Body of pancreas (tissue), 4 donors: ENCODE measurements at regions not wholly inside any gene's neighbourhood (a gene's known extent, or its start where the extent isn't known, plus 50 kb on each side); places are given as distances from the start of the nearest gene placed in this dataset.

ENCODE experiments used
- ATAC-seq: fragments of 150-250 bp; one replicate; pipeline ENCODE4 v1.9.1; 2016
- DNase-seq, 4 donors: peaks; one replicate each; pipeline ENCODE4 v3.0.0-alpha.2; 2019
- H3K27ac ChIP-seq, 4 donors: fragments of 200-600 bp; sonication (generic); 1 replicate in 3 of 4; 2 replicates in 1 of 4; pipeline versions ENCODE4 v1.5.1 to v1.6.1; 2016 to 2019; ENCODE audit warnings: mild to moderate bottlenecking in 1 of 4, mixed read lengths in 1 of 4, moderate library complexity in 1 of 4
- H3K27me3 ChIP-seq, 2 donors: fragments of 200-600 bp; sonication (generic); one replicate each; pipeline ENCODE4 v1.6.0; 2016; ENCODE audit warnings: mild to moderate bottlenecking in 1 of 2
- H3K36me3 ChIP-seq, 2 donors: fragments of 200-600 bp; sonication (generic); replicated peaks in 1 of 2; 2 replicates each; pipeline ENCODE4 v1.5.1; 2016; ENCODE audit warnings: low read depth in 2 of 2; ENCODE audit not compliant: insufficient read depth in 1 of 2
- H3K4me1 ChIP-seq: fragments of 200-600 bp; sonication (generic); one replicate; pipeline ENCODE4 v1.6.0; 2016
- H3K4me3 ChIP-seq, 2 donors: fragments of 200-600 bp; sonication (generic); 1 replicate in 1 of 2; 2 replicates in 1 of 2; pipeline ENCODE4 v1.5.1; 2016 to 2019
- H3K9me3 ChIP-seq, 3 donors: fragments of 200-600 bp; sonication (generic); 1 replicate in 2 of 3; 2 replicates in 1 of 3; pipeline ENCODE4 v1.5.1; 2016
- CTCF ChIP-seq, 7 experiments: fragments of 450-650 bp in 4 of 7; fragments of 200-600 bp in 3 of 7; sonication (generic) in 3 of 7; IDR thresholded peaks; one replicate each; pipeline ENCODE4 v1.5.1; 2016 to 2019; ENCODE audit warnings: antibody characterized with exemption in 7 of 7
- POLR2A ChIP-seq, 3 donors: fragments of 450-650 bp; IDR thresholded peaks; one replicate each; pipeline ENCODE4 v1.6.1; 2016; ENCODE audit warnings: antibody characterized with exemption in 3 of 3, mild to moderate bottlenecking in 2 of 3
- WGBS, 2 donors: methylation state at CpG; one replicate each; pipeline ENCODE4 v1.1.5; 2017; 5-methylcytosine and 5-hydroxymethylcytosine counted together
- intact Hi-C: fragments of 100-400 bp; cut with DNase I; formaldehyde crosslinking; loops from one replicate; pipeline ENCODE4 v1.15.1; 2023

DNA sequence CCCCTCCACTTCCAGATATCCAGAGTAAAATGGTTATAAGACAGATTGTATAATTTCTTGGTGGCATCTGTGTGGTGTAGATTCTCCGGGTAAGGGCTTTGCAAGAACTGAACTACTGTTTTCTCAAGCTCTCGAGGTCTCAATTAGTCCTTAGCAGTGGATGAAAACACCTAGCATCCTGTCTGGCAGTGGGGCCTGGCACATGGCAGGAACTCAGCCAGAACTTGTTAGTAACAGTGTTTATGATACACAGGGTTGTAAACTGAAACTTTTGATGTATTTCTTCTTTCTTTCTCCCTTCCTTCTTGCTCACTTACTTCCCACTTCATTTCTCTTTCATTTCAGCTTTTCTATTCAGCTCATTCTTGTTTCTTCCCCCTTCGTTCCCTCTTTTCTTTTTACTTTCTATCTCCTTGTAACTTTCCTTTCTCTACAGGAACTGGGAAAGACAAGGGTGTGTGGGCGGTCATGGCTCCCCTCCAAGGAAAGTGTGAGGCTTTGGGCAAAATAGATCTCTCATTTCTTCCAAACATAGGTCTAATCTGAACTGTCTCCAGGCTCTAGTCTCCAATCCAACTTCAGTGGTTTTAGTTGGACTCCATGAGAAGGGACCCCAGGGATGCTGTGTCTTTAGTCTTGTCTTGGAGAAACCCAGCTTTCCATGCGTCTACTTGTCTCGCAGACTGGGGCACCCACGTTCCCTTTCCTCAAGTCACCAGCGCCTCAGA is 159.7 kb downstream of the PAH start:
- Histone ChIP-seq H3K9me3 (no peaks in the 10 kb centered on the region), H3K36me3 (no peaks in the 10 kb centered on the region), H3K4me1 (no peaks in the 10 kb centered on the region), H3K27ac (no peak overlapping the region), H3K27me3 (no peaks in the 10 kb centered on the region), H3K4me3 (no peak overlapping the region)
- intact Hi-C loops = no loop called here
- ATAC-seq = no peak
- no peak for TF ChIP-seq CTCF (IDR thresholded peaks at IDR 0.05)
- no peak for TF ChIP-seq POLR2A (IDR thresholded peaks at IDR 0.05)
- DNase-seq = peak in 2 of 4 donors; percentile 11 to 12
- 71 to 74% methylated on average over 8 of the region's 8 CpGs for WGBS, 2 donors

DNA sequence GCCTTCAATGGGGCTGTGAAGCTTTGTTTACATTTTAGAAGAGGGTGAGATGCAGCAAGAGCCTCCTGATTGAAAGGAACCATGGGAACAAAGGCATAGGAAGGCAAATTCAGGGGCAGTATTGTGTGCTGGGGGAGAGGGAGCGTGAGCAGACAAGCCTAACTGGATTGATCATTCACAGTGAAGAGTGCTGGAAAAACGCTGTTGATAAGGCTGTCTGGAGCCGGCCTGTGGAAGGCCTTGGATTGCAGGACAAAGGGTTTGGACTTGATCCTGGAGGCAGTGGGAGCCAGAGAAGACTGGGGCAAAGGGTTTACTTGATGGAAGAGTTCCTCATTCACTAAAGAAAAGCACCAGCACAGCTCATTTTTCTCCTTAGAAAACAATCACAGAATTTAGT is 160.5 kb downstream of the PAH start:
- H3K4me3 ChIP-seq = no peak overlapping the region
- no peaks in the 10 kb centered on the region for H3K4me1 ChIP-seq
- WGBS, 2 donors = 26 to 29% methylated on average over 3 of the region's 3 CpGs
- TF ChIP-seq POLR2A (IDR thresholded peaks at IDR 0.05) = no peak
- TF ChIP-seq CTCF (IDR thresholded peaks at IDR 0.05) = no peak
- H3K27ac ChIP-seq = no peak overlapping the region
- no peaks in the 10 kb centered on the region for H3K36me3 ChIP-seq
- no peaks in the 10 kb centered on the region for H3K9me3 ChIP-seq
- peak; percentile 21 for ATAC-seq
- intact Hi-C loops = no loop called here
- no peak for DNase-seq
- H3K27me3 ChIP-seq = no peaks in the 10 kb centered on the region

GRCh38 chr12:102755266-102755665 is 161.8 kb downstream of the PAH start:
- Histone ChIP-seq H3K27ac (no peak overlapping the region), H3K36me3 (no peaks in the 10 kb centered on the region), H3K4me1 (no peaks in the 10 kb centered on the region), H3K9me3 (no peaks in the 10 kb centered on the region), H3K4me3 (no peak overlapping the region), H3K27me3 (no peaks in the 10 kb centered on the region)
- 76 to 81% methylated on average over 3 of the region's 3 CpGs for WGBS, 2 donors
- intact Hi-C loops = no loop called here
- TF ChIP-seq POLR2A (IDR thresholded peaks at IDR 0.05) = no peak
- TF ChIP-seq CTCF (IDR thresholded peaks at IDR 0.05) = no peak
- DNase-seq = no peak
- ATAC-seq = no peak

GRCh38 chr12:102753802-102754201 is 163.2 kb downstream of the PAH start:
- H3K9me3 ChIP-seq = no peaks in the 10 kb centered on the region
- H3K27me3 ChIP-seq = no peaks in the 10 kb centered on the region
- no peak overlapping the region for H3K4me3 ChIP-seq
- H3K36me3 ChIP-seq = no peaks in the 10 kb centered on the region
- H3K27ac ChIP-seq = no peak overlapping the region
- intact Hi-C loops = no loop called here
- no peak for DNase-seq
- TF ChIP-seq CTCF (IDR thresholded peaks at IDR 0.05) (no peak), POLR2A (IDR thresholded peaks at IDR 0.05) (no peak)
- no peak for ATAC-seq
- 47 to 67% methylated on average over 2 of the region's 2 CpGs for WGBS, 2 donors
- no peaks in the 10 kb centered on the region for H3K4me1 ChIP-seq

- intact Hi-C loops = no loop called here
- ATAC-seq (no peak), DNase-seq (no peak)
- H3K9me3 ChIP-seq = no peaks in the 10 kb centered on the region
- no peak overlapping the region for H3K4me3 ChIP-seq
- H3K36me3 ChIP-seq = no peaks in the 10 kb centered on the region
- no peak for TF ChIP-seq CTCF (IDR thresholded peaks at IDR 0.05)
- TF ChIP-seq POLR2A (IDR thresholded peaks at IDR 0.05) = no peak
- H3K4me1 ChIP-seq = no peaks in the 10 kb centered on the region
- H3K27ac ChIP-seq = no peak overlapping the region
- no peaks in the 10 kb centered on the region for H3K27me3 ChIP-seq
- WGBS, 2 donors = 63 to 72% methylated on average over 3 of the region's 3 CpGs
These were observed 168.3 kb downstream of the PAH start for GRCh38 chr12:102748704-102749103.
